AG04450 (cell line): ENCODE measurements at regions not wholly inside any gene's neighbourhood (a gene's known extent, or its start where the extent isn't known, plus 50 kb on each side); places are given as distances from the start of the nearest gene placed in this dataset.

Source experiments
- CTCF ChIA-PET: fragments of 300-600, 350-600 bp; formaldehyde crosslinking; extraction: SDS; loops from one replicate; lab custom pipeline; 2022; ENCODE audit warnings: antibody characterized with exemption, inconsistent platforms; lab: Charles Lee
- POLR2A ChIA-PET: fragments of 350-600 bp; formaldehyde crosslinking; extraction: SDS; loops from one replicate; lab custom pipeline; 2021; ENCODE audit warnings: antibody characterized with exemption, inconsistent platforms; lab: Yijun Ruan, JAX
- DNase-seq: peaks from one replicate; pipeline ENCODE4 v3.0.0-alpha.2; 2011; ENCODE audit warnings: low read depth, low spot score
- H3K27ac ChIP-seq: one replicate; pipeline ENCODE4 v1.5.1; 2012; ENCODE audit warnings: low read depth, low read length, control low read depth
- H3K27me3 ChIP-seq: one replicate; pipeline ENCODE4 v1.6.0; 2012; ENCODE audit warnings: low read length; ENCODE audit not compliant: control insufficient read depth, insufficient read depth
- H3K4me3 ChIP-seq: 2 replicates; pipeline ENCODE4 v1.5.1; 2011; ENCODE audit warnings: mild to moderate bottlenecking, low read depth, low read length, control low read depth
- H3K9me3 ChIP-seq: 2 replicates; pipeline ENCODE4 v1.5.1; 2012; ENCODE audit warnings: low read length; ENCODE audit not compliant: control insufficient read depth, insufficient read depth
- CTCF ChIP-seq: IDR thresholded peaks from 2 replicates; pipeline ENCODE4 v1.5.1; 2011; ENCODE audit warnings: low read depth, low read length, control low read depth, inconsistent platforms

- POLR2A ChIA-PET: interaction anchor here (1.6 kb wide), 1 partner anchor 9 kb away, joined by 7 read pairs; no protein-coding TSS in a partner anchor
Observed at GRCh38 chr2:220043990-220044335, 416.5 kb downstream of the SLC4A3 start.

GRCh38 chr2:220044383-220044782, 417.0 kb downstream of the SLC4A3 start:
- Histone ChIP-seq H3K27me3 (no peaks in the 10 kb centered on the region), H3K27ac (no peak overlapping the region), H3K4me3 (no peak overlapping the region), H3K9me3 (no peaks in the 10 kb centered on the region)
- no peak for TF ChIP-seq CTCF
- POLR2A ChIA-PET: interaction anchor here (1.6 kb wide), 1 partner anchor 10 kb away, joined by 7 read pairs; no protein-coding TSS in a partner anchor
- no peak for DNase-seq
- CTCF ChIA-PET: no interaction called here

More at GRCh38 chr2:220043990-220044335, 416.5 kb downstream of the SLC4A3 start:
- Histone ChIP-seq H3K27me3 (no peaks in the 10 kb centered on the region), H3K27ac (no peak overlapping the region), H3K9me3 (no peaks in the 10 kb centered on the region), H3K4me3 (no peak overlapping the region)
- no peak for TF ChIP-seq CTCF
- no peak for DNase-seq
- CTCF ChIA-PET: no interaction called here

GRCh38 chr2:220046507-220046906, 419.1 kb downstream of the SLC4A3 start:
- POLR2A ChIA-PET: no interaction called here

GRCh38 chr2:220051716-220052115, 424.3 kb downstream of the SLC4A3 start:
- TF ChIP-seq CTCF: no peak
- H3K4me3 ChIP-seq: no peak overlapping the region
- ChIA-PET CTCF (no interaction called here), POLR2A (no interaction called here)
- no peak for DNase-seq
- no peaks in the 10 kb centered on the region for H3K27me3 ChIP-seq
- H3K9me3 ChIP-seq: peaks cover 3% of the 10 kb centered on the region; the same call in 1 of the 2 replicates
- H3K27ac ChIP-seq: no peak overlapping the region

More at GRCh38 chr2:220046507-220046906, 419.1 kb downstream of the SLC4A3 start:
- no peak for DNase-seq
- H3K4me3 ChIP-seq: no peak overlapping the region
- no peaks in the 10 kb centered on the region for H3K9me3 ChIP-seq
- CTCF ChIA-PET: no interaction called here
- TF ChIP-seq CTCF: no peak
- H3K27me3 ChIP-seq: no peaks in the 10 kb centered on the region
- H3K27ac ChIP-seq: no peak overlapping the region

GRCh38 chr2:220053919-220054318, 426.5 kb downstream of the SLC4A3 start:
- CTCF ChIA-PET: interaction anchor here (1.2 to 1.4 kb wide), 3 partner anchors 10 to 23 kb away, joined by 3 to 4 read pairs (median 3); no protein-coding TSS in a partner anchor

More at GRCh38 chr2:220053919-220054318, 426.5 kb downstream of the SLC4A3 start:
- no peak for DNase-seq
- Histone ChIP-seq H3K27me3 (no peaks in the 10 kb centered on the region), H3K27ac (no peak overlapping the region), H3K4me3 (no peak overlapping the region), H3K9me3 (peaks cover 3% of the 10 kb centered on the region; the same call in 1 of the 2 replicates)
- TF ChIP-seq CTCF: no peak; the same call in 1 of the 2 replicates
- POLR2A ChIA-PET: no interaction called here
